ENCODE measurements at regions not wholly inside any gene's neighbourhood (a gene's known extent, or its start where the extent isn't known, plus 50 kb on each side); places are given as distances from the start of the nearest gene placed in this dataset.

GRCh38 chr2:15685143-15685542 lies 93.5 kb downstream of the DDX1 start:
- Histone ChIP-seq H3K36me3 (ENCODE audit: insufficient read depth, low read length) (no peaks in the 10 kb centered on the region), H3K4me3 (ENCODE audit: low read length) (no peak overlapping the region), H3K4me1 (ENCODE audit: insufficient read depth, low read length) (no peaks in the 10 kb centered on the region), H3K27ac (ENCODE audit: low read depth in 1 of 2, low read length in 2 of 2) (no peak overlapping the region), H3K27me3 (ENCODE audit: control insufficient read depth in 1 of 2, insufficient read depth in 2 of 2, low read length in 2 of 2) (no peaks in the 10 kb centered on the region), H3K9me3 (ENCODE audit: control insufficient read depth in 1 of 2, insufficient read depth in 1 of 2, low read length in 2 of 2) (peaks cover 0 to 3% of the 10 kb centered on the region in 2 experiments)
- no peaks in the 10 kb centered on the region for H3K9me3 Mint-ChIP-seq
- TF ChIP-seq, protein P1, sequence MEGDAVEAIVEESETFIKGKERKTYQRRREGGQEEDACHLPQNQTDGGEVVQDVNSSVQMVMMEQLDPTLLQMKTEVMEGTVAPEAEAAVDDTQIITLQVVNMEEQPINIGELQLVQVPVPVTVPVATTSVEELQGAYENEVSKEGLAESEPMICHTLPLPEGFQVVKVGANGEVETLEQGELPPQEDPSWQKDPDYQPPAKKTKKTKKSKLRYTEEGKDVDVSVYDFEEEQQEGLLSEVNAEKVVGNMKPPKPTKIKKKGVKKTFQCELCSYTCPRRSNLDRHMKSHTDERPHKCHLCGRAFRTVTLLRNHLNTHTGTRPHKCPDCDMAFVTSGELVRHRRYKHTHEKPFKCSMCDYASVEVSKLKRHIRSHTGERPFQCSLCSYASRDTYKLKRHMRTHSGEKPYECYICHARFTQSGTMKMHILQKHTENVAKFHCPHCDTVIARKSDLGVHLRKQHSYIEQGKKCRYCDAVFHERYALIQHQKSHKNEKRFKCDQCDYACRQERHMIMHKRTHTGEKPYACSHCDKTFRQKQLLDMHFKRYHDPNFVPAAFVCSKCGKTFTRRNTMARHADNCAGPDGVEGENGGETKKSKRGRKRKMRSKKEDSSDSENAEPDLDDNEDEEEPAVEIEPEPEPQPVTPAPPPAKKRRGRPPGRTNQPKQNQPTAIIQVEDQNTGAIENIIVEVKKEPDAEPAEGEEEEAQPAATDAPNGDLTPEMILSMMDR (IDR thresholded peaks at IDR 0.05), result no peak
- H3K27ac Mint-ChIP-seq, result no peak overlapping the region
- ChIA-PET POLR2A (no interaction called here), CTCF (no interaction called here)
- H3K27me3 Mint-ChIP-seq, result peaks cover 13% of the 10 kb centered on the region
- H3K36me3 Mint-ChIP-seq (ENCODE audit: low read depth), result no peaks in the 10 kb centered on the region
- intact Hi-C loops (cut with DNase I, micrococcal nuclease), result no loop called here
- no peaks in the 10 kb centered on the region for H3K4me1 Mint-ChIP-seq (ENCODE audit: low read depth)
- no peak for ATAC-seq (ENCODE audit: poor library complexity)
- H3K4me3 Mint-ChIP-seq, result no peak overlapping the region
- no peak for DNase-seq

GRCh38 chr2:15686643-15687042 lies 95.0 kb downstream of the DDX1 start:
- no peaks in the 10 kb centered on the region for H3K4me1 Mint-ChIP-seq (ENCODE audit: low read depth)
- no peaks in the 10 kb centered on the region for H3K9me3 Mint-ChIP-seq
- ChIA-PET CTCF (no interaction called here), POLR2A (no interaction called here)
- Histone ChIP-seq H3K36me3 (ENCODE audit: insufficient read depth, low read length) (no peaks in the 10 kb centered on the region), H3K4me3 (ENCODE audit: low read length) (no peak overlapping the region), H3K4me1 (ENCODE audit: insufficient read depth, low read length) (no peaks in the 10 kb centered on the region), H3K27ac (ENCODE audit: low read depth in 1 of 2, low read length in 2 of 2) (no peak overlapping the region), H3K27me3 (ENCODE audit: control insufficient read depth in 1 of 2, insufficient read depth in 2 of 2, low read length in 2 of 2) (no peaks in the 10 kb centered on the region), H3K9me3 (ENCODE audit: control insufficient read depth in 1 of 2, insufficient read depth in 1 of 2, low read length in 2 of 2) (peaks cover 0 to 6% of the 10 kb centered on the region in 2 experiments)
- ATAC-seq (ENCODE audit: poor library complexity) (no peak), DNase-seq (no peak)
- TF ChIP-seq, protein P1 (IDR thresholded peaks at IDR 0.05), result no peak
- H3K27ac Mint-ChIP-seq, result no peak overlapping the region
- peaks cover 17% of the 10 kb centered on the region for H3K27me3 Mint-ChIP-seq
- no peaks in the 10 kb centered on the region for H3K36me3 Mint-ChIP-seq (ENCODE audit: low read depth)
- intact Hi-C loops (cut with DNase I, micrococcal nuclease), result no loop called here
- no peak overlapping the region for H3K4me3 Mint-ChIP-seq

- Histone ChIP-seq H3K4me1 (ENCODE audit: insufficient read depth, low read length) (no peaks in the 10 kb centered on the region), H3K4me3 (ENCODE audit: low read length) (no peak overlapping the region), H3K27ac (ENCODE audit: low read depth in 1 of 2, low read length in 2 of 2) (no peak overlapping the region), H3K36me3 (ENCODE audit: insufficient read depth, low read length) (no peaks in the 10 kb centered on the region), H3K9me3 (ENCODE audit: control insufficient read depth in 1 of 2, insufficient read depth in 1 of 2, low read length in 2 of 2) (peaks cover 0 to 6% of the 10 kb centered on the region in 2 experiments), H3K27me3 (ENCODE audit: control insufficient read depth in 1 of 2, insufficient read depth in 2 of 2, low read length in 2 of 2) (no peaks in the 10 kb centered on the region)
- ATAC-seq (ENCODE audit: poor library complexity) (no peak), DNase-seq (no peak)
- CTCF ChIA-PET, result no interaction called here
- TF ChIP-seq, protein P1 (IDR thresholded peaks at IDR 0.05), result no peak
- Mint-ChIP-seq H3K27ac (no peak overlapping the region), H3K27me3 (peaks cover 17% of the 10 kb centered on the region), H3K36me3 (ENCODE audit: low read depth) (no peaks in the 10 kb centered on the region), H3K4me1 (ENCODE audit: low read depth) (no peaks in the 10 kb centered on the region), H3K4me3 (no peak overlapping the region), H3K9me3 (no peaks in the 10 kb centered on the region)
- intact Hi-C loops (cut with DNase I, micrococcal nuclease), result no loop called here
- POLR2A ChIA-PET, result no interaction called here
Observed at GRCh38 chr2:15687243-15687642, 95.6 kb downstream of the DDX1 start.
